Activated T-cell treated with anti-CD3 and anti-CD28 coated beads for 1 hour (primary cell): ENCODE measurements at regions not wholly inside any gene's neighbourhood (a gene's known extent, or its start where the extent isn't known, plus 50 kb on each side); places are given as distances from the start of the nearest gene placed in this dataset.

Experiments
- DNase-seq: peaks from one replicate; pipeline ENCODE4 v3.0.0-alpha.2; 2020; ENCODE audit warnings: low read depth

GRCh38 chr20:40449974-40450616 lies 238.9 kb downstream of the MAFB start:
- DNase-seq = no peak

DNA sequence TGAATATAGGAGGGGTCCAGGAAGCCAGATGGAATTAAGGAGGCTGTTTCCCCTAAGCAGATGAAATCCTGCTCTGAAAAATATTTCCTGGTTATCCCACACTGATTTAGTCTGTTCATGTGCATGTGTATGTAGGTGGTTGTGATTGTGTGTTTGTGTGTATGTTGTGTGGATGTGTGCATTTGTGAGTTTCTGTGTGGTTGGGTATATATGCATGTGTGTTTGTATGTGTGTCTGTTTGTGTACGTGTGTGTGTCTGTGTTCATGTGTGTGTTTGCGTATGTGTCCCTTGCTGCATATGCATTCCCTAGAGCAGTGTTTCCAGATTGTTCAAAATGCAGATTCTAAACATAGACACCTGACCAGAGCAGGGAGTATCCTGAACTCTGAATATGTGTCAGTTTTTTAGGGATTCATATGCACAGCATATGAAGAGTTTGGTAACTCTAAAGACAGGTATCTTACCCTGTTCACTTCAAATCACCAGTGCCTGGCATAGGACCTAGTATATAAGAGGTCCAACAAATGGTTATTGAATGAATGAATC lies 239.8 kb downstream of the MAFB start:
- no peak for DNase-seq

DNA sequence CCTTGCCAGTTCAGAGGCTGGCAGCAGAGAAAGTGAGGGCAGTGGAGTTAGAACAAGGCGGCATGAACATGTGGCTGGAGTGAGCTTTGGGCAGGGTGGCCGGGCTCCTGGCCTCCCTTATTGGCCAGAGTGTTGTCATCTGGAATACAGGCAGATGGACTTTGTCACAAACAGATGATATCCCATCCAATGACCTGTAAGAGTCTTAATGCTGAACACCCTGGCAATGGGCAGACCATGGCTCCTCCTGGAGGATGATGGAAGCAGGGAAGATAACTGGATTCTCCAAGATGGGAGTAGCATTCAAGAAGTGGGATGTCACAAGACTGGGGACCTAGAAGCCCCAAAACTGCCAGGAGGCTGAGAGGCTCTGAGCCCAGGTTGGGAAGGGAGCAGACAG lies 242.1 kb downstream of the MAFB start:
- no peak for DNase-seq

- no peak for DNase-seq
Observed at GRCh38 chr20:40444516-40444915, 244.5 kb downstream of the MAFB start.

- no peak for DNase-seq
Observed at GRCh38 chr20:40443753-40444152, 245.3 kb downstream of the MAFB start.

DNA sequence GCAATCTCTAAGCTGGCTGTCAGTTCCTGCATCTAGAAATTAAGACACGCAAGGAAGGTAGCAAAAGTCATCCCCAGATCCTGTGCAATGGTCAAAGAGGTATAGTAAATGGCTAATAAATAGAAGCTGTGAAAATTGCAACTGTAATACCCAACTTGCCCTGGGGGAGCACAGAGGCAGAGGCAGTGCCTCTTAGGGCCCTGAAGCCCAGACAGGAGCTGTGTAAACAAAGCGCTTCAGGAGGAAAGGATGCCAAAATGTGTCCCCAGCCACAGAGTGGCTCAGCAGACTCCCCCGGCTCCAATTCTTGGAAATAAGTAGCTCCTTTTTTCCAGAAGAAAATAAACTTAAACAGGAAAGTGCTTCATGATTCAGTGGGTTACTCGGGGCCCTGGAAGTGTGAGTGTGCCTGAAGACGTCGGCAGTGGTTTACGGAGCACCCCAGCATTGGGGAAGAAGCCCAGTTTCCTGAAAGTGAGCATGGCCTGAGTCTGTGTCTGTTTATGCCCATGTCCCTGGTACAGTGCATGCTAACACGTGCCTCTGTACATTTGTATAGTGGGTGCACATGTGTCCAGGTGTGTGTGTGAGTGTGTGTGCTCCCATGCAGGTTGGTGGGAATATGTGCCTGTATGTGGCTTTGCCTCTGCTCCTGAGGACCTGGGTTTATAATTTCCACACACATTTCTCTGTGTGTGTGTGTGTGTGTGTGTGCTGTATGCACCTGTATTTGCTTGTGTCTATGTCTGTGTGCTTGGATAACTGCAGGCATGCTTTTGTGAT lies 246.7 kb downstream of the MAFB start:
- DNase-seq = no peak

- no peak for DNase-seq
Observed at GRCh38 chr20:40441771-40442170, 247.3 kb downstream of the MAFB start.

GRCh38 chr20:40438161-40438830 lies 250.7 kb downstream of the MAFB start:
- no peak for DNase-seq

- DNase-seq = no peak
Observed at GRCh38 chr20:40436011-40436410, 253.0 kb downstream of the MAFB start.

GRCh38 chr20:40435146-40435895 lies 253.7 kb downstream of the MAFB start:
- DNase-seq = no peak

DNA sequence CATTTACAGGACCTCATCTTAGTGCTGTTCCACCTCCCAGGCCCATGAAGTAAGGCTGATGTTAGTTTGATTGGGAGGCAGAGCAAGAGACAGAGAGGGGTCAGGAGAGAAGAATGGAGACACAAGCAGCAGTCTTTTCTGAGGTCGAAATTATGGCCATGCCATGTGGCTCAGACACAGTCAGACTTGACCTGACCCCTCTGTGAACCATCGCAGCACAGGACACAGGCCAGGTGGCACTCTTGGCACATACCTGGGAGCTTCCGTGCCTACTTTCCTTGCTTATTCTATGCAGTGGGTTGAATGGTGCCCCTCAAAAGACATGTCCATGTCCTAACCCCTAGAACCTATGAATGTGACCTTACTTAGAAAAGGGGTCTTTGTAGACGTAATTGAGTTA lies 254.9 kb downstream of the MAFB start:
- no peak for DNase-seq

DNA sequence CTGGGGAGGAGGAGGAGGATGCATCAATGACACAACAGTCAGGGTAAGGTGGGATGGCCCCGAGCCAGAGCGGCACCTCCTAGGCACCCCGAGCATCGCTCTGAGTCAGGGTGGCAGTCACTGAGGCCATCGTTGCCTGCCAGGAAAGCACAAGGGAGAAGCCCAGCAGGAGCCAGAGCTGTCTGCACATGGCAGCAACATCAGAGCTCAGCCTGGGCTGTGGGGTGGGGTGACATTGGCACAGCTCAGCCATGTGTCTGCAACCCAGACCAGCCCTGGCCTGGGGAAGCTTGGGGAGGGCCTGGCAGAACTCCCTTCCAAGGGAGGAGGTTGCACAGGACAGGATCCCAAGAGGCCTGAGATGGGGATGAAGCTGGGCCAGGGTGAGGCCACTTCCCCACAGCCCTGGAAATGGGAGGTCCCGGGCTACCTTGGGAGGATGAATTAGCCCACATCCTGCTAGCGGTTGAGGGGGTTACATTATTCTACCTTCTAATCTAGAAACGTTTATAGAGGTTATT lies 255.6 kb downstream of the MAFB start:
- DNase-seq = no peak

- no peak for DNase-seq
Observed at GRCh38 chr20:40431611-40432010, 257.4 kb downstream of the MAFB start.

- DNase-seq = no peak
Observed at GRCh38 chr20:40431112-40431511, 257.9 kb downstream of the MAFB start.

- DNase-seq = no peak
Observed at GRCh38 chr20:40427026-40427425, 262.0 kb downstream of the MAFB start.

DNA sequence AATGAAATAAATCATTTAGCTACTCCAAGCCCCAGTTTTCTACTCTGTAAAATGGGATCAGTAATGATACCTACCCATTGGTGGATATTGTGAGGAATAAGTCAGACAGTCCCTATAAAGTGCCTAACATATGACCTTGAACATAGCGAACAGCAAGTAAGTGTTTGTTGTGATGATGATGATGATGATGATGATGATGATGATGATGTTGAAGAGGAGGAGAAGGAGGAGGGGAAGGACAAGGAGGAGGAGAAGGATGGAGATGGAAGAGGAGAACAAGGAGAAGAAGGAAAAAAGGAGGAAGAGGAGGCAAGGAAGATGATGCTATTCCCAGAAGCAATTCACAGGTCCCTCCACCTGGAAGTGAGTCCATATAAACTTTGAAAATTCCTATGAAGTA lies 264.3 kb downstream of the MAFB start:
- no peak for DNase-seq

- DNase-seq = no peak
Observed at GRCh38 chr20:40422656-40423055, 266.4 kb downstream of the MAFB start.

GRCh38 chr20:40416274-40416673 lies 272.8 kb downstream of the MAFB start:
- no peak for DNase-seq

GRCh38 chr20:40414843-40415615 lies 274.0 kb downstream of the MAFB start:
- DNase-seq = no peak

- DNase-seq = no peak
Observed at GRCh38 chr20:40410028-40410427, 279.0 kb downstream of the MAFB start.

- DNase-seq = no peak
Observed at GRCh38 chr20:40397467-40397866, 291.6 kb downstream of the MAFB start.
